Stomach smooth muscle (tissue), 2 donors: ENCODE measurements at regions not wholly inside any gene's neighbourhood (a gene's known extent, or its start where the extent isn't known, plus 50 kb on each side); places are given as distances from the start of the nearest gene placed in this dataset.

ENCODE experiments used
- H3K27ac ChIP-seq: one replicate; pipeline ENCODE4 v1.7.0; 2013; ENCODE audit warnings: mild to moderate bottlenecking, low read length, inconsistent platforms
- H3K27me3 ChIP-seq, 2 donors: one replicate each; pipeline ENCODE4 v1.7.0; 2013; ENCODE audit warnings: low read length in 2 of 2; ENCODE audit not compliant: insufficient read depth in 2 of 2, control insufficient read depth in 1 of 2
- H3K36me3 ChIP-seq, 2 donors: one replicate each; pipeline ENCODE4 v1.7.0; 2013; ENCODE audit warnings: low read length in 2 of 2; ENCODE audit not compliant: control insufficient read depth in 2 of 2, insufficient read depth in 2 of 2
- H3K4me1 ChIP-seq: one replicate; pipeline ENCODE4 v1.7.0; 2013; ENCODE audit warnings: low read length; ENCODE audit not compliant: control insufficient read depth, insufficient read depth
- H3K4me3 ChIP-seq, 2 donors: one replicate each; pipeline ENCODE4 v1.7.0; 2013; ENCODE audit warnings: low read length in 2 of 2
- H3K9ac ChIP-seq, 2 donors: one replicate each; pipeline ENCODE4 v1.7.0; 2013; ENCODE audit warnings: low read length in 2 of 2, mild to moderate bottlenecking in 1 of 2
- H3K9me3 ChIP-seq, 2 donors: one replicate each; pipeline ENCODE4 v1.7.0; 2013; ENCODE audit warnings: low read length in 2 of 2; ENCODE audit not compliant: control insufficient read depth in 2 of 2
- donor health status: healthy.
- donor health status: Pancreatic carcinoma.

DNA sequence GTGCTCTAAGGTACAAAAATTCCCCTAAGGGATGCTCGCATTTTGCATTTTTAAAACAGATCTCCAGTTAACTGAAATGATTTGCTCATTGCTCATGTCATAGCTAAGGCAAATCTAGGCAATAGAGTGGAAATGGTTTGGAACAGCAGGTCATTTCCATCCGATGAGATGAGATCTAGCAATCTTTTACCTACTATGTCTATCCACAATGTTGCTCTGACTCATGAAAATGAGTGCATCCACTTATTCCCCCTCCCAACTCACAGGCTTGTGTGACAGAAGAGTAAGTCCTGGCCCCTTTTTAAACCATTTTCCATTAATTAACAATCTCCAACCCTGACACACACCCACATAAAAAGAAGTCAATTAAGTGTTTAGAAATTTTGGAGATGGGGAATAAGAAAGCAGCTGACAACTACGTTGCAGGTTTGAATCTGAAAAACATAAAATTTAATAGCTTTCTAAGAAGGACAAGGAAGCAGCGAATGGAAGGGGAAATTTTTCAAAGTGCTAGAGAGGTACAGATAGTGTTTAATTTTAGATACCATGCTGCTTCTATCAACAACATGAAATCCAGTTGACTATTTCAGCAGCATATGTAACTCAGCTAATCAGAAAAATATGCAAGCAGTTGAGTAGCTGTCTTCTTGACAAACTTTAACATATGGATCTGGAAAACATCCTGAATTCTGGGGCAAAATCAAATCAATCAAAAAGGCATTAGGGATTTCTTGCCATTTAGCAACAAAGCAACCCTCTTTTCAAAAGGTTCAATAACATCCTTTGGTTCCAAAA, 112.0 kb downstream of the TMCO5A start:
- H3K9me3 ChIP-seq, result no peaks in the 10 kb centered on the region
- H3K9ac ChIP-seq, result no peak overlapping the region
- no peaks in the 10 kb centered on the region for H3K4me1 ChIP-seq
- H3K36me3 ChIP-seq, result no peaks in the 10 kb centered on the region
- no peaks in the 10 kb centered on the region for H3K27me3 ChIP-seq
- no peak overlapping the region for H3K27ac ChIP-seq
- no peak overlapping the region for H3K4me3 ChIP-seq

- H3K4me1 ChIP-seq, result no peaks in the 10 kb centered on the region
- H3K36me3 ChIP-seq, result no peaks in the 10 kb centered on the region
- H3K9me3 ChIP-seq, result no peaks in the 10 kb centered on the region
- H3K4me3 ChIP-seq, result no peak overlapping the region
- no peak overlapping the region for H3K27ac ChIP-seq
- H3K9ac ChIP-seq, result no peak overlapping the region
- no peaks in the 10 kb centered on the region for H3K27me3 ChIP-seq
These were observed 113.6 kb downstream of the TMCO5A start for GRCh38 chr15:38048001-38048455.

DNA sequence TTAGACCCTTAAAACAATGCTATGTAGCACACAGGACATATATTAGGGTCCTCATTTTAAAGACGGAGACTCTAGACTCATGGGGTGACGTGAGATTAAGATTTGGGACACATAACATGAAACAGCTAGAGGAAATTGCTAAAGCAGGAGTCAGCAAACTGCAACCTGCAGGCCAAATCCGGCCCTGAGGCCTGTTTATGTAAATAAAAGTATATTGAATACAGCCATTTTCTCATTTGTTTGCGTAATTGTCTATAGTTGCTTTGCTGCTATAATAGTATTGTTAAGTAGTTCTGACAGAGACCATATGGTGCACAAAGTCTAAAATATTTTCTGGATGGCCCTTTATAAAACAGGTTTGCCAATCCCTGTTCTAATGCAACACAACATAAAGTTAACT, 115.5 kb downstream of the TMCO5A start:
- Histone ChIP-seq H3K4me1 (no peaks in the 10 kb centered on the region), H3K36me3 (no peaks in the 10 kb centered on the region), H3K9me3 (no peaks in the 10 kb centered on the region), H3K27me3 (no peaks in the 10 kb centered on the region), H3K4me3 (no peak overlapping the region), H3K27ac (no peak overlapping the region), H3K9ac (no peak overlapping the region)

- Histone ChIP-seq H3K27ac (no peak overlapping the region), H3K9ac (no peak overlapping the region)
These were observed 116.3 kb downstream of the TMCO5A start for GRCh38 chr15:38050529-38051448.

GRCh38 chr15:38053205-38053604, 118.8 kb downstream of the TMCO5A start:
- Histone ChIP-seq H3K27ac (no peak overlapping the region), H3K4me1 (no peaks in the 10 kb centered on the region)

More at GRCh38 chr15:38050529-38051448, 116.3 kb downstream of the TMCO5A start:
- Histone ChIP-seq H3K4me3 (no peak overlapping the region), H3K36me3 (no peaks in the 10 kb centered on the region), H3K27me3 (no peaks in the 10 kb centered on the region), H3K4me1 (no peaks in the 10 kb centered on the region), H3K9me3 (no peaks in the 10 kb centered on the region)

DNA sequence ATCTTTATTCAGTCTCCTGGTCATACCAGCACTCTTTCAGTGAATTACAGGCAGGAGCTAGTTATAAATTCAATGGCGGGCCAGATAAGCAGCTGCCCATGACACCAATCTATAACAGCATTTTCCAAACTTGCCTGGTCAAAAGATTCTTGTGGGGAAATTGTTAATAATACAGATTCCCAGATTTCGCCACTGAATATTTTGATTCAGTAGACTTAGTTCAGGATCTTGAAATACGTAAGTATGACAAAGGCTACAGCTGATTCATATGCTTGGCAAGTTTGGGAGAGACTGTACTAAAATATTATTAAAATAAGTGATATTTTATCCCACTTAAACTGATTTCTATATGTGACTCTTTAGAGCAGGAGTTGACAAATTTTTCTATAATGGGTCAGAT, 119.3 kb downstream of the TMCO5A start:
- no peak overlapping the region for H3K9ac ChIP-seq

More at GRCh38 chr15:38053205-38053604, 118.8 kb downstream of the TMCO5A start:
- no peak overlapping the region for H3K9ac ChIP-seq
- no peak overlapping the region for H3K4me3 ChIP-seq
- H3K9me3 ChIP-seq, result no peaks in the 10 kb centered on the region
- no peaks in the 10 kb centered on the region for H3K27me3 ChIP-seq
- H3K36me3 ChIP-seq, result no peaks in the 10 kb centered on the region

DNA sequence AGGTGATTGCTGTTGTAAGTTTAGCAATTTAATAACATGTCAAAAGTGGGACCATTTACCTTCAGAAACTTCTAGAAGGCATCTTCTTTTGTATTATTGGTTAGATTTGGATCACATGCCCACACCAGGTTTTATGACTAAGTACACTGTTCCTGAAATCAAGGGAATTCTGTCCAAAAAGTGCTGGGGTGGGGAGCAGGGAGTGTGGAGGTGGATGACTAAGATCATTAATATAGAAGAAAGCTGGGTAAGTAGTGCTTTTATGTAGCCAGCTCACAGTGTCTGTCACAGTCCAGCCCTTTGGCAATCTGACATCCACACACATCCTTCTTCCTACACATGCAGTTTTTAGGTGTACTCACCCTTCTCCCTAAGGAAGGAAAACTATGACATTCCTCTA, 120.0 kb downstream of the TMCO5A start:
- Histone ChIP-seq H3K4me3 (no peak overlapping the region), H3K9ac (no peak overlapping the region), H3K9me3 (no peaks in the 10 kb centered on the region), H3K4me1 (no peaks in the 10 kb centered on the region), H3K27me3 (no peaks in the 10 kb centered on the region), H3K36me3 (no peaks in the 10 kb centered on the region), H3K27ac (no peak overlapping the region)

More for the DNA sequence above, 119.3 kb downstream of the TMCO5A start:
- no peak overlapping the region for H3K4me3 ChIP-seq
- H3K4me1 ChIP-seq, result no peaks in the 10 kb centered on the region
- H3K36me3 ChIP-seq, result no peaks in the 10 kb centered on the region
- no peak overlapping the region for H3K27ac ChIP-seq
- no peaks in the 10 kb centered on the region for H3K27me3 ChIP-seq
- no peaks in the 10 kb centered on the region for H3K9me3 ChIP-seq

- Histone ChIP-seq H3K4me3 (no peak overlapping the region), H3K4me1 (no peaks in the 10 kb centered on the region), H3K9me3 (no peaks in the 10 kb centered on the region), H3K36me3 (no peaks in the 10 kb centered on the region), H3K27ac (no peak overlapping the region), H3K27me3 (no peaks in the 10 kb centered on the region), H3K9ac (no peak overlapping the region)
These were observed 124.2 kb downstream of the TMCO5A start for GRCh38 chr15:38058596-38059075.

GRCh38 chr15:38059665-38060064, 125.2 kb downstream of the TMCO5A start:
- no peak overlapping the region for H3K4me3 ChIP-seq
- no peaks in the 10 kb centered on the region for H3K36me3 ChIP-seq
- H3K9ac ChIP-seq, result no peak overlapping the region
- H3K27ac ChIP-seq, result no peak overlapping the region
- no peaks in the 10 kb centered on the region for H3K9me3 ChIP-seq
- H3K27me3 ChIP-seq, result no peaks in the 10 kb centered on the region
- H3K4me1 ChIP-seq, result no peaks in the 10 kb centered on the region

DNA sequence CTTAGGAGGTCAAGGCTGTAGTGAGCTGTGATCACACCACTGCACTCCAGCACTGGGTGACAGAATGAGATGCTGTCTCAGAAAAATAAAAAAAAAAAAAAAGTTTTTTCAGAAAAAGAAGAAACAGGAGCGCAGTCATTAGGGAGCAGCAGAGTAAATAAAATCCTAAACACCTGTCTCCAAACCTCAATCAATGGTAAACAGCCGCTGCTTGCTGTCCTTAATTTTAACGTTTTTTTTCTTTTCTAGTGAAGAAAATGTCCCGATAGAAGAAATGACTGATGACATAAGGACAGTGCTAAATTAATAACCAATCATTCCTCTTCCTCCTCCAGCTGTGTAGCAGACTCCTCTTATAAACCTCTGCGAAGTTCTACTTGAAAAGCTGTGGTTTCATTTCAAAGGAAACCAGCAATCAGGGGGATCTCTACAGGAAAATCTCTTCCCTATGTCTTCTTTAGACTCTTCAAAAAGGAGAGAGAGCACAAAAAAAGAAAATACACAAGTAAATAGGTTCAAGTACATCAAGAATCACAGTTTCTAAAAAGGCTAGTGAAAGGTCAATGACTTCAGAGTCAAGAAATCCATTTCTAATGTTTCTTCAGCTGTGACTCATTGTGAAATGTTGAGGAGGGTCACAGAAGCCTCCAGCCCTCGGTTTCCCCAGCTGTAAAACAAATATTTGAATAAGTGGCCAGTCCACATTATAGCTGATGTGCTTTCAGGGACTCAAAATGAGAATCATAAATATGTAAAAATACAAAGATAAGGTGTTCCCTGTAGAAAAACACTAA, 127.6 kb downstream of the TMCO5A start:
- no peaks in the 10 kb centered on the region for H3K4me1 ChIP-seq
- H3K4me3 ChIP-seq, result no peak overlapping the region

More for the DNA sequence above, 127.6 kb downstream of the TMCO5A start:
- H3K36me3 ChIP-seq, result no peaks in the 10 kb centered on the region
- H3K27ac ChIP-seq, result no peak overlapping the region
- no peaks in the 10 kb centered on the region for H3K9me3 ChIP-seq
- no peak overlapping the region for H3K9ac ChIP-seq
- H3K27me3 ChIP-seq, result no peaks in the 10 kb centered on the region
